Spleen (tissue), 11 donors: ENCODE measurements at regions not wholly inside any gene's neighbourhood (a gene's known extent, or its start where the extent isn't known, plus 50 kb on each side); places are given as distances from the start of the nearest gene placed in this dataset.

Experiments
- DNase-seq: peaks from one replicate; pipeline ENCODE4 v3.0.0-alpha.2; 2020
- H3K27ac ChIP-seq, 8 donors: fragments of 200-600 bp; sonication (generic) in 7 of 8; 1 replicate in 4 of 8; 2 replicates in 4 of 8; pipeline versions ENCODE4 v1.5.0 to v1.8.0; 2016 to 2021; ENCODE audit warnings: inconsistent platforms in 4 of 8, mild to moderate bottlenecking in 4 of 8, moderate library complexity in 1 of 8
- H3K27me3 ChIP-seq, 7 donors: fragments of 200-600 bp; sonication (generic) in 6 of 7; replicated peaks in 1 of 7; 1 replicate in 4 of 7; 2 replicates in 3 of 7; pipeline versions ENCODE4 v1.5.0 to v1.8.0; 2016 to 2021; ENCODE audit warnings: inconsistent platforms in 3 of 7, mild to moderate bottlenecking in 1 of 7
- H3K36me3 ChIP-seq, 6 donors: fragments of 200-600 bp; sonication (generic) in 5 of 6; 1 replicate in 4 of 6; 2 replicates in 2 of 6; pipeline versions ENCODE4 v1.5.0 to v1.8.0; 2016 to 2021; ENCODE audit warnings: inconsistent platforms in 2 of 6
- H3K4me1 ChIP-seq, 6 donors: fragments of 200-600 bp; sonication (generic) in 5 of 6; 1 replicate in 3 of 6; 2 replicates in 3 of 6; pipeline versions ENCODE4 v1.5.0 to v1.8.0; 2016 to 2021; ENCODE audit warnings: inconsistent platforms in 3 of 6
- H3K4me3 ChIP-seq, 8 donors: fragments of 200-600 bp; sonication (generic) in 7 of 8; 1 replicate in 4 of 8; 2 replicates in 4 of 8; pipeline versions ENCODE4 v1.5.0 to v1.8.0; 2016 to 2021; ENCODE audit warnings: inconsistent platforms in 4 of 8, mild to moderate bottlenecking in 4 of 8, moderate library complexity in 2 of 8
- H3K9me3 ChIP-seq, 8 donors: fragments of 200-600 bp; sonication (generic) in 7 of 8; 1 replicate in 4 of 8; 2 replicates in 4 of 8; pipeline versions ENCODE4 v1.5.0 to v1.8.0; 2016 to 2021; ENCODE audit warnings: inconsistent platforms in 4 of 8
- POLR2A ChIP-seq, 3 donors: fragments of 450-650 bp; IDR thresholded peaks; one replicate each; pipeline ENCODE4 v1.5.1; 2017; ENCODE audit warnings: antibody characterized with exemption in 3 of 3, mild to moderate bottlenecking in 1 of 3
- POLR2AphosphoS5 ChIP-seq, 3 donors: sonication (generic); formaldehyde crosslinking; IDR thresholded peaks; one replicate each; pipeline ENCODE4 v1.5.1; 2017; ENCODE audit warnings: antibody characterized with exemption in 3 of 3
- WGBS, 5 donors: extraction: QIAGEN DNeasy Blood & Tissue Kit in 3 of 5; methylation state at CpG; one replicate each; pipeline versions ENCODE4 v1.1.5 to v1.1.7; 2013 to 2018; 5-methylcytosine and 5-hydroxymethylcytosine counted together
- intact Hi-C: fragments of 100-400 bp; cut with DNase I; formaldehyde crosslinking; loops from one replicate; pipeline ENCODE4 v1.15.0; 2023; ENCODE audit warnings: low total_unique reads
- TF ChIP-seq, protein P1 (sequence below), 11 experiments: fragments of 200-600 bp in 7 of 11; fragments of 450-650 bp in 4 of 11; sonication (generic) in 4 of 11; IDR thresholded peaks in 8 of 11; conservative IDR thresholded peaks in 3 of 11; 1 replicate in 7 of 11; 2 replicates in 4 of 11; pipeline versions ENCODE4 v1.4.0 to v1.8.0; 2016 to 2021; ENCODE audit warnings: antibody characterized with exemption in 11 of 11, inconsistent platforms in 4 of 11, mild to moderate bottlenecking in 1 of 11
- donor health status: healthy with polysubstance abuse.
- donor health status: DM: no; HTN: no; CAD: no; lungs with moderate emphysema.
- donor health status: DM: no; HTN: no; CAD: no.
- donor health status: Bipolar disorder and iron deficiency.
- donor health status: healthy.
- donor health status: DM: no; HTN: no; CAD: no.
- donor health status: DM: yes; HTN: yes; CAD: no.

DNA sequence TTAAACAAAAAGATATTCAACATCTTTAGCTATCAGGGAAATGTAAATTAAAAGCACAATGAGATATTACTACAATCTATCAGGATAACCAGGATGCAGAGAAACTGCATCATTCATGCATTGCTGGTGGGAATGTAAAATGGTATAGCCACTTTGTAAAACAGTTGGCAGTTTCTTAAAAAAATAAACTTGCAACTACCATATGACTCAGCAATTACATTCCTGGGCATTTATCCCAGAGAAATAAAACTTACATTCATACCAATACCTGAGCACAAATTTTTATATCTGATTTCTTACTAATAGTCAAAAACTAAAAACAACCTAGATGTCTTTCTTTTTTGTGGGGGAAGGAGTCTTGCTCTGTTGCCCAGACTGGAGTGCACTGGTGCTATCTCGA, 190.3 kb upstream of the TAB2 start:
- Histone ChIP-seq H3K4me1 (peaks cover 0 to 16% (median 9%) of the 10 kb centered on the region in 6 donors), H3K27me3 (no peaks in the 10 kb centered on the region), H3K27ac (no peak overlapping the region), H3K9me3 (no peaks in the 10 kb centered on the region), H3K36me3 (no peaks in the 10 kb centered on the region), H3K4me3 (no peak overlapping the region)
- TF ChIP-seq POLR2AphosphoS5 (IDR thresholded peaks at IDR 0.05): no peak
- TF ChIP-seq, protein P1, sequence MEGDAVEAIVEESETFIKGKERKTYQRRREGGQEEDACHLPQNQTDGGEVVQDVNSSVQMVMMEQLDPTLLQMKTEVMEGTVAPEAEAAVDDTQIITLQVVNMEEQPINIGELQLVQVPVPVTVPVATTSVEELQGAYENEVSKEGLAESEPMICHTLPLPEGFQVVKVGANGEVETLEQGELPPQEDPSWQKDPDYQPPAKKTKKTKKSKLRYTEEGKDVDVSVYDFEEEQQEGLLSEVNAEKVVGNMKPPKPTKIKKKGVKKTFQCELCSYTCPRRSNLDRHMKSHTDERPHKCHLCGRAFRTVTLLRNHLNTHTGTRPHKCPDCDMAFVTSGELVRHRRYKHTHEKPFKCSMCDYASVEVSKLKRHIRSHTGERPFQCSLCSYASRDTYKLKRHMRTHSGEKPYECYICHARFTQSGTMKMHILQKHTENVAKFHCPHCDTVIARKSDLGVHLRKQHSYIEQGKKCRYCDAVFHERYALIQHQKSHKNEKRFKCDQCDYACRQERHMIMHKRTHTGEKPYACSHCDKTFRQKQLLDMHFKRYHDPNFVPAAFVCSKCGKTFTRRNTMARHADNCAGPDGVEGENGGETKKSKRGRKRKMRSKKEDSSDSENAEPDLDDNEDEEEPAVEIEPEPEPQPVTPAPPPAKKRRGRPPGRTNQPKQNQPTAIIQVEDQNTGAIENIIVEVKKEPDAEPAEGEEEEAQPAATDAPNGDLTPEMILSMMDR (IDR thresholded peaks at IDR 0.05 in 8 of 11, conservative IDR thresholded peaks at IDR 0.05 in 3 of 11): no peak
- no peak for TF ChIP-seq POLR2A (IDR thresholded peaks at IDR 0.05)
- 88 to 100% (median 94%) methylated on average over 1 of the region's 1 CpG for WGBS, 5 donors
- DNase-seq: no peak
- intact Hi-C loops: no loop called here

DNA sequence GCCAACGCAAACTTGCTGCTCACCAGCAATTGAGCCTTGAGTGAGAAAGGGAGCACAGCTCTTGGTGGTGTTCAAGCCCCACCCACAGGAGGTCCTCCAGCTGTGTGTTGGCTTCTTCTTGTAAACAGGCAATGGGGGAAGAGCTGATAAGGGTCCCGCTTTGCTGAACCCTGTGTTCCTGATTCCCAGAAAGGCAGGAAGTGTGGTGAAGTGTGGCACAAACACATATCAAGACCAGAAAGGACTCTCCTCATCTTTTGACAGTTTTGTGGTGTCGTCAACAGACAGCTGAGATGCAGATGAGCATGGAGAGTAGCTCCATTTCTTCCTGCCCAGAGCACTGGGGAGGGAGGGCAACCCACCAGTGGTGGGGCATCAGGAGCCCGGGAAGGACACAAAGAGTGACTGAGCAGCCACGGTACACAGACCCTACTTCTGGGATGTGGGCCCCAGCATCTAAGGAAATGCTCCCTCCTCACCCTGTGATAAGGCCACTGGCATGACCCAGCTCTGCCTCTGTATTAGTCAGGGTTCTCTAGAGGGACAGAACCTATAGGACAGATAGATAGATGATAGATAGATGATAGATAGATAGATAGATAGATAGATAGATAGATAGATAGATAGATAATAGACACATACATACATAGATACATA, 188.9 kb upstream of the TAB2 start:
- Histone ChIP-seq H3K27ac (peak overlapping the region in 5 of 8 donors; percentile 31 to 69 (median 37)), H3K27me3 (no peaks in the 10 kb centered on the region), H3K4me3 (no peak overlapping the region), H3K4me1 (peaks cover 0 to 16% (median 9%) of the 10 kb centered on the region in 6 donors), H3K9me3 (no peaks in the 10 kb centered on the region), H3K36me3 (no peaks in the 10 kb centered on the region)
- 20 to 35% (median 25%) methylated on average over 5 of the region's 5 CpGs for WGBS, 5 donors
- intact Hi-C loops: no loop called here
- DNase-seq: no peak
- TF ChIP-seq, protein P1 (IDR thresholded peaks at IDR 0.05 in 8 of 11, conservative IDR thresholded peaks at IDR 0.05 in 3 of 11): no peak
- TF ChIP-seq POLR2AphosphoS5 (IDR thresholded peaks at IDR 0.05) (peak in 2 of 3 donors; percentile 40 to 58), POLR2A (IDR thresholded peaks at IDR 0.05) (no peak)

DNA sequence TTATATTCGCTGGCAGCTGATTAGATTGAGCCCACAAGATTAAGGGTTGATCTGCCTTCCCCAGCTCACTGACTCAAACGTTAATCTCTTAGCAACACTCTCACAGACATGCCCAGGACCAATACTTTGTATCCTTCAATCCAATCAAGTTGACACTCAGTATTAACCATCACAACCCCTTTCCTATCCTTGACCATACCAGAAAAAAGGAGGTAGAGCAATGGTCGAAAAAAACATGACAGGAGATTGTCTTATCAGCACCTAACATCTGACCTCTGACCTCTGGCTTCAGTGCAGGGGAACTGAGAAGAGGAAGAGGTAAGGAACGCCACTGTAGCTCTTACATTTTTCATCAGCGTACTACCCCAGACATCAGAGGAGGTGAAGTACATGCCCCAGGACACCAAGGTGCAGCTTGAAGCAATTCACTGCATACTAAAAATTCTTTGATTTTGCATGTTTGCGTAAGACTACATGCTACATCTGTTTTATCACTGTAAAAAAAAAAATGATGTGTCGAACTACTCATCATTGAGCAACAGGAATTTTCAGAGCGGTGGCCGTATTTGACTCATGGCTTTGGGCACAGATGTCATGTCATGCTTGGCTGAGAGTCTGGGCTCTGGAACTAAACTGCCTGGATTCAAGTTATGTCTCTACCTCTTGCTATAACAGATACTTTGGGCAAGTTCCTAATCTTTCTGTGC, 188.0 kb upstream of the TAB2 start:
- WGBS, 5 donors: 50 to 68% (median 52%) methylated on average over 9 of the region's 9 CpGs
- H3K9me3 ChIP-seq: no peaks in the 10 kb centered on the region
- H3K4me1 ChIP-seq: peaks cover 0 to 18% (median 9%) of the 10 kb centered on the region in 6 donors
- no peak overlapping the region for H3K4me3 ChIP-seq
- no peak for TF ChIP-seq POLR2AphosphoS5 (IDR thresholded peaks at IDR 0.05)
- no peak for TF ChIP-seq POLR2A (IDR thresholded peaks at IDR 0.05)
- TF ChIP-seq, protein P1 (IDR thresholded peaks at IDR 0.05 in 8 of 11, conservative IDR thresholded peaks at IDR 0.05 in 3 of 11): no peak
- H3K36me3 ChIP-seq: no peaks in the 10 kb centered on the region
- H3K27me3 ChIP-seq: no peaks in the 10 kb centered on the region
- H3K27ac ChIP-seq: peak overlapping the region in 2 of 8 donors; percentile 45 to 69
- intact Hi-C loops: no loop called here
- DNase-seq: no peak

DNA sequence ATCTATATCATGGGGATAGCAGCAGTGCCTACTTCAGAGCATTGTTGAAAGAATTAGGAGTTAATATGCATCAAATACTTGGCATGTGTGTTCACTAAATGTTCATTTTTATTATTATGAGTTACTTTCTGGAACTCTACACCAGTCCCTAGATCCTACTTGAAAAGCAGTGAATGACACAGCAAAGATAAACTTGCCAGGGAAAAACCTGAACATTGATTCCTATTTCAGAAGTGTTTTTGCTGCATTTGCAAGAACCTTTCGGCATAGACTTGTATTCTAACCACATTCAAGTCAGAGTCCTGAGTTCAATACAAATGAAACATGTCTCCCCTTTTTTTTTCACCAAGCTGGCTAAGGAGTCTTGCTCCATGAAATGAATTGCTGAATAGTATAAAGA, 187.4 kb upstream of the TAB2 start:
- Histone ChIP-seq H3K4me1 (peaks cover 0 to 23% (median 11%) of the 10 kb centered on the region in 6 donors), H3K27me3 (no peaks in the 10 kb centered on the region), H3K4me3 (no peak overlapping the region), H3K9me3 (no peaks in the 10 kb centered on the region), H3K36me3 (no peaks in the 10 kb centered on the region), H3K27ac (no peak overlapping the region)
- DNase-seq: no peak
- TF ChIP-seq POLR2AphosphoS5 (IDR thresholded peaks at IDR 0.05): no peak
- no peak for TF ChIP-seq POLR2A (IDR thresholded peaks at IDR 0.05)
- TF ChIP-seq, protein P1 (IDR thresholded peaks at IDR 0.05 in 8 of 11, conservative IDR thresholded peaks at IDR 0.05 in 3 of 11): no peak
- intact Hi-C loops: no loop called here
- WGBS, 5 donors: 80 to 96% (median 93%) methylated on average over 1 of the region's 1 CpG
